Stimulated activated CD8-positive, alpha-beta memory T cell treated with anti-CD3 and anti-CD28 coated beads, Interleukin-4, amount 100 ng/mL, for 48 hours (primary cell): ENCODE measurements at regions not wholly inside any gene's neighbourhood (a gene's known extent, or its start where the extent isn't known, plus 50 kb on each side); places are given as distances from the start of the nearest gene placed in this dataset.

Experiments used
- DNase-seq: peaks from one replicate; pipeline ENCODE4 v3.0.0-alpha.2; 2020

GRCh38 chr6:122026582-122027369, 372.7 kb upstream of the HSF2 start:
- no peak for DNase-seq

GRCh38 chr6:122028933-122029522, 370.4 kb upstream of the HSF2 start:
- DNase-seq = no peak

GRCh38 chr6:122033564-122034181, 365.8 kb upstream of the HSF2 start:
- no peak for DNase-seq

- DNase-seq = no peak
Observed at GRCh38 chr6:122035173-122035572, 364.3 kb upstream of the HSF2 start.

- DNase-seq = no peak
Observed at GRCh38 chr6:122040261-122040660, 359.2 kb upstream of the HSF2 start.

- DNase-seq = no peak
Observed at GRCh38 chr6:122042380-122042779, 357.1 kb upstream of the HSF2 start.

- DNase-seq = no peak
Observed at GRCh38 chr6:122042960-122043735, 356.3 kb upstream of the HSF2 start.

GRCh38 chr6:122048570-122048969, 350.9 kb upstream of the HSF2 start:
- no peak for DNase-seq

GRCh38 chr6:122049341-122049740, 350.1 kb upstream of the HSF2 start:
- DNase-seq = no peak

- DNase-seq = no peak
Observed at GRCh38 chr6:122050242-122050755, 349.2 kb upstream of the HSF2 start.

GRCh38 chr6:122052346-122052900, 347.0 kb upstream of the HSF2 start:
- DNase-seq = no peak

GRCh38 chr6:122059918-122060317, 339.5 kb upstream of the HSF2 start:
- no peak for DNase-seq

GRCh38 chr6:122061855-122062254, 337.6 kb upstream of the HSF2 start:
- DNase-seq = no peak

- DNase-seq = no peak
Observed at GRCh38 chr6:122063076-122063475, 336.4 kb upstream of the HSF2 start.

- no peak for DNase-seq
Observed at GRCh38 chr6:122063761-122064160, 335.7 kb upstream of the HSF2 start.

GRCh38 chr6:122066200-122066599, 333.3 kb upstream of the HSF2 start:
- DNase-seq = no peak

GRCh38 chr6:122068291-122068769, 331.1 kb upstream of the HSF2 start:
- DNase-seq = no peak

- DNase-seq = no peak
Observed at GRCh38 chr6:122069932-122070331, 329.5 kb upstream of the HSF2 start.

- no peak for DNase-seq
Observed at GRCh38 chr6:122072014-122072647, 327.3 kb upstream of the HSF2 start.

GRCh38 chr6:122075084-122075838, 324.2 kb upstream of the HSF2 start:
- no peak for DNase-seq

- DNase-seq = no peak
Observed at GRCh38 chr6:122075917-122076316, 323.5 kb upstream of the HSF2 start.
